ENCODE measurements at regions not wholly inside any gene's neighbourhood (a gene's known extent, or its start where the extent isn't known, plus 50 kb on each side); places are given as distances from the start of the nearest gene placed in this dataset.
A peak's percentile ranks its signal among the peaks of the same experiment; 100 is the strongest.
"Not testable (repeated sequence)": the region's sequence is repeated elsewhere in the genome, so short reads cannot be mapped to it uniquely, and the experiment has no call there.

DNA sequence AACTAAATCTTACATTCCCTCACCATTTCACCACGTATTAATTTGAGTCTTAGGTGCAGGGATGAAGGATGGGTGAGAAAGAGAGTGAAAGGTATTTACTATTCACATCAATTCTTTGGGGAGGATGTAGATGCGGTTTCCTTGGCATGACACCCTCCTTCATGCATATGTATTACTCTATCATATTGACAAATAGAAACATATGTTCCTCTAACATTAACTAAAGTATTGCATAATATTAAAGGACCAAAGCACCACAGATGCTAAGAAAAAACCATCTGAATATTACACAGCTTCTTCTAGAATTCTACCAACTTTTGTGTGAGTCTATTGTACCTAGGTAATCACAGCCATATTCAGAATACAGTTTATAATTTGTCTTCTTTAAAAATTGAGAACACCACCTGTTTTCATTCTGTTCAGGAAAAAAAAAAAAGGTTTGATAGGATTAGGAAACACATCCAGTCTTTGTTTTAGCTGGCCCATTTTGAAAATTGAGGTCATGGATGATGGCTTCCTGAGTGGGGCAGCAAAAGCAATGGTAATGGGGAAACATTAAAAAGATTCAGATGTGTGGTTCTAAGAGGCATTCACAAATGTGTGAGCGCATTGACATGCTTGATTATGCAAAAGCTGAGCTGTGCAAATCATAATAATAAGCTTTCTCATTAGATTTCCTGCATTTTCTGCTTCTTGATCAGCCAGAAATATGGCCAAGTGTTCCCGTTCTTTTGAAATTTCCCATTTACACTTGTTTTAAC, 1011.5 kb upstream of the NUDT12 start:
- DNase-seq (ENCODE audit: low spot score): no peak

GRCh38 chr5:104569621-104570020, 1007.0 kb upstream of the NUDT12 start:
- no peak for DNase-seq (ENCODE audit: low spot score)

GRCh38 chr5:104564530-104564929, 1001.9 kb upstream of the NUDT12 start:
- no peak for DNase-seq (ENCODE audit: low spot score)

DNA sequence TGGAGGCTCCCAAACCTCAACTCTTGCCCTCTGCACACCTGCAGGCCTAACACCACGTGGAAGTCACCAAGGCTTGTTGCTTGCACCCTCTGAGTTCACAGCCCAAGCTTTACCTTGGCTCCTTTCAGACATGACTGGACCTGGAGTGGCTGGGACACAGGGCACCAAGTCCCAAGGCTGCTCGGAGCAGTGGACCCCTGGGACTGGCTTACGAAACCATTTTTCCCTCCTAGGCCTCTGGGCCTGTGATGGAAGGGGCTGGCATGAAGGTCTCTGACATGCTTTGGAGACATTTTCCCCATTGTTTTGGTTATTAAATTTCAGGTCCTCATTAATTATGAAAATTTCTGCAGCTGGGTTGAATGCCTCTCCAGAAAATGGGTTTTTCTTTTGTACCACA, 994.4 kb upstream of the NUDT12 start:
- DNase-seq (ENCODE audit: low spot score): no peak

GRCh38 chr5:104551628-104552027, 989.0 kb upstream of the NUDT12 start:
- no peak for DNase-seq (ENCODE audit: low spot score)

DNA sequence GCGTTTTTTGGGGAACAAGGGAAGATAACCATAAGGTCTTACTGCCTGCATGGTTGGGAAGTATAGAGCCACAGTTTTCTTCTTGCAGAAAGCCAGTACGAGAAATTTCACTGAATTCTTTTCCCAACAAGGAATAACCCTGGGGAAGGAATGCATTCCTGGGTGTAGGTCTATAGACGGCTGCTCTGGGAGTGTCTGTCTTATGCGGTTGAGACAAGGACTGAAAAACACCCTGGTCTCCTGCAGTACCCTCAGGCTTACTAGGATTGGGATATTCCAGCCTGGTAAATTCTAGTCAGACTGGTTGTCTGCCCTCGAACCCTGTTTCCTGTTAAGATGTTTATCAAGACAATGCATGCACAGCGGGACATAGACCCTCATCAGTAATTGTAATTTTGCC, 984.3 kb upstream of the NUDT12 start:
- DNase-seq (ENCODE audit: low spot score): not testable (repeated sequence)

- DNase-seq (ENCODE audit: low spot score): no peak
These were observed 978.7 kb upstream of the NUDT12 start for GRCh38 chr5:104541141-104541785.

DNA sequence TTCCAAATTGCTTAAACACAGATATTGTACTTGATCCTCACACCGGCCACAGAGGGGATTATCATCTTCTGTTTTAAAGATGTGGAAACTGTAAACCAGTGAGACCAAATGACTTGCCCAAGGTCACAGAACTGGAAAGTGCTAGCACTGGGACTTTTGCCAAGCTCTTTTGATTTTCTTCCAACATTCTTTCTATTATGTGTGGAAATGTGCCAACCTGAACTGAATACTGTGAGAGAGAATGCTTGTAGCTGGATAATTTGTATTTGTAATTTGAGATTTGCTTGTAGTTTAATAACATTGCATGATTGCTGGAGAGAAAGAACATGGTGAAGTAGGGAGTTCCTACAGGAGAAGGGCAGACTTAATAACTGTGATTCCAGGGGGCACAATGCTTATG, 977.9 kb upstream of the NUDT12 start:
- peak; percentile 26 for DNase-seq (ENCODE audit: low spot score)

- peak; percentile 16 for DNase-seq (ENCODE audit: low spot score)
These were observed 977.2 kb upstream of the NUDT12 start for GRCh38 chr5:104539618-104540350.

DNA sequence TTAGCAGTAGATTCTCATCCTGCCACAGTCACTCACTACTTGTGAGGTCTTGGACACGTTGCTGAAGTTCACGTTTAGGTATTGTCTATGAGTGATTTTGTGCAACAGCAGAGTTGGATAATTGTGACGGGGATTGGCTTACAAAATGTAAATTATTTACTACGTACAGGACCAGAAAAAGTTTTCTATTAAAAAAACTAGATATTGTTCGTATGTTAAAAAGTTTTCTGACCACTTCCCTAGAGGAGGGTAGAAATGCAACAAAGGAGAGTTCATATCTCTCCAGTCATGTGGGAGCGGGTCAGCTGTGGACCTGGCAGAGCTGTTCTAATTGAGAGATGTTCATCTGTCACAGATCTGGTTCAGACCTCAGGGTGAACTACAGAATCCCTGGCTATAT, 976.1 kb upstream of the NUDT12 start:
- DNase-seq (ENCODE audit: low spot score): no peak

GRCh38 chr5:104533498-104533897, 970.9 kb upstream of the NUDT12 start:
- no peak for DNase-seq (ENCODE audit: low spot score)

GRCh38 chr5:104526866-104527265, 964.3 kb upstream of the NUDT12 start:
- no peak for DNase-seq (ENCODE audit: low spot score)

- no peak for DNase-seq (ENCODE audit: low spot score)
These were observed 951.1 kb upstream of the NUDT12 start for GRCh38 chr5:104513640-104514072.

- DNase-seq (ENCODE audit: low spot score): peak; percentile 2
These were observed 950.6 kb upstream of the NUDT12 start for GRCh38 chr5:104513121-104513602.

GRCh38 chr5:104512063-104512825, 949.7 kb upstream of the NUDT12 start:
- no peak for DNase-seq (ENCODE audit: low spot score)

DNA sequence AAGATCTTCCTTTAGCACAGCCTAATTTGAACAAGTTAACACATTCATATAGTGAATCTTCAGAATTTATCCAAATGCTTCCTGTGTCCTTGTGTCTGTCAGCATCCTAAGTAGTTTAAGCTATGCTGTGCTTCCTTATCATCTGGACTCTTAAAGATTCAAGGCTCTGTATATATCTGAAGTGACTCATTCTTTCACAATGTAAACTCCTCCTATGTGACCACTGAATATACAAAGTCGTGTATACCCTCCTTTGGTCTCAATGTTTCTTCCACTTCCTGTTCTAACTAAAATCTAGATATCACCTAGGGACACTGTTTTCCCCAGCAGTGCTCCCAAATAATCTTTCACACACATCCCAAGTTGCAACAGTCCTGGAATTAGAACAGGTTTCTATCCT, 935.7 kb upstream of the NUDT12 start:
- no peak for DNase-seq (ENCODE audit: low spot score)

DNA sequence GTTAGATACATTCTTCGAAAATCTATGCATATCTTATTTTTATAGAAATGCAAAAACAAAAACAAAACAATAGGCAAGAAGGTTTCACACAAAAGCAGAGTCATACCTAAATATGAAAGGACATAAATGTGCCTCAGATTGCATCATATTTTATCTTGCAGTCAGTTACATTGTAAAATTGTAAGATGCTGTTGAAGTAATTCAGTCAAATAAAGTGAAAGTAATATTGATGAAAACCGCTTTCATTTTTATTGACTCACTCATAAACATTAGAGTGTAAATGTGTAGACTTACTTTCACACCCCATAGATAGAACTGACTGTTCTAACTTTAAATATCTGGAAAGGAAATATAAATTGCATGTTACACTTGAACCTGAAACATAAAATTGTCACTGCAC, 931.5 kb upstream of the NUDT12 start:
- DNase-seq (ENCODE audit: low spot score): no peak

DNA sequence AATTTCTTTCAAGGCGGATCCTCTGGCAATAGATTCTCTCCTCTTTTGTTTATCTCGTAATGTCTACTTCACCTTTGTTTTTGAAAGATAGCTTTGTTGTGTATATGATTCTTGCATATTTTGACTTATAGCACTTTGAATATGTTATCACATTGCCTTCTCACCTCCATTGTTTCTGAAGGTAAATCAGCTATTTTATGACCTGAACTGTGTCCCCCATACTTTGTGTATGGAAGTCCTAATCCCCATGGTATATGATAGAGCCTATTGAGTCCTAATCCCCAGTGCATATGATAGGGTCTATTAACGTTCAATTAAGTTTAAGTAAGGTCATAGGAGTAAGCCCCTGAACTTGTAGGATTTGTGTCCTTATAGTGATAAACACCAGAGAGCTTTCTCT, 910.2 kb upstream of the NUDT12 start:
- no peak for DNase-seq (ENCODE audit: low spot score)

DNA sequence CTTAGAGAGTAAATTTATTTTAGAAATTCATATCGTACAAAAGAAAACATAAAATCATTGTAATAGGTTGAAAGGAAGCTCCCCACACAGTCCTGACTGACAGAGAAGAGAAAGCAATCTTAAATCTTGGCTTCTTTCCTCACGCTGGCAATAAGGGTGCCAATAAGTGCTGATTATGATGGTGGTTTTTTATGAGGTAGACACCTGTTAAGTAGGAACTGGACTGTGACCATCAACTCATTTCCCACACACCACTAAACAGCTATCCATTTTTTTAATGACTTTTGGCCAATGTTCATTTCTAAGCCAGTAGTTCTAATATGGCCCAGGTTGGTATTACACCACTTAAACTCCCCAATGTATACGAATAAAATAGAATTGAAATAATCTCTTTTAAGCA, 893.5 kb upstream of the NUDT12 start:
- no peak for DNase-seq (ENCODE audit: low spot score)

GRCh38 chr5:104452550-104452949, 890.0 kb upstream of the NUDT12 start:
- no peak for DNase-seq (ENCODE audit: low spot score)

GRCh38 chr5:104451911-104452310, 889.3 kb upstream of the NUDT12 start:
- not testable (repeated sequence) for DNase-seq (ENCODE audit: low spot score)

DNA sequence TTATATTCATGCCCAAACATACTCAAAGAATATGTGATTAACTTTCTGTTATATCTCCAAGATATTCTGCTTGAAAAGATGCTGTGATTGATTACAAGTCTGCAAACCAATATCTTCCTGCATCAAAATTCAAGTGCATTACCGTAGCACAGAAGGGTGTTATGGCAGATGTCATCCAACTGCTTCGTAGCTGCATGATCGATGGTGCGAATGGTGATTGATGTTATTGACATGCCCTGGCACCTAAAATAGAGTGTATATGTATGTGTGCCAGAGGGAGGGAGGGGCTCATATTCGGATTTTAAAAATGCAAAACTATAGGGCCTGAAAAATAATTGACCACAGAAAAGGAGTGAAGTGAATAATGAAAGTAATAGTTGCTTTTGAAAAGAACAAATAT, 882.1 kb upstream of the NUDT12 start:
- DNase-seq (ENCODE audit: low spot score): no peak

Measured in COLO829 (cell line).